A549 (cell line): ENCODE measurements at regions not wholly inside any gene's neighbourhood (a gene's known extent, or its start where the extent isn't known, plus 50 kb on each side); places are given as distances from the start of the nearest gene placed in this dataset.

ENCODE experiments used
- ATAC-seq, 2 experiments: fragments of 200-7000 bp in 1 of 2; fragments of >200 bp in 1 of 2; cut with Nextera tagmentation in 1 of 2; cut with Tn5 transposase in 1 of 2; 3 replicates each; pipeline versions ENCODE4 v1.8.0 to v1.9.1; 2018 to 2020; ENCODE audit warnings: mild to moderate bottlenecking in 1 of 2, moderate library complexity in 1 of 2
- CTCF ChIA-PET: fragments of 300-600 bp; sonication (Branson Sonifier 250); formaldehyde crosslinking; extraction: SDS; loops from one replicate; lab custom pipeline; 2021; ENCODE audit warnings: antibody characterized with exemption, inconsistent platforms; lab: Yijun Ruan, JAX
- POLR2A ChIA-PET: fragments of 350-600 bp; formaldehyde crosslinking; extraction: SDS; loops from one replicate; lab custom pipeline; 2021; ENCODE audit warnings: antibody characterized with exemption, inconsistent platforms; lab: Yijun Ruan, JAX
- DNase-seq, 2 experiments: peaks; one replicate each; pipeline versions ENCODE4 v3.0.0 to v3.0.0-alpha.2; 2011 to 2016; ENCODE audit warnings: low read depth in 1 of 2, low spot score in 1 of 2
- FAIRE-seq: peaks from 2 replicates; lab custom pipeline; 2011; peaks lifted over from hg19 to GRCh38; lab: Jason Lieb, UNC
- H3K27ac ChIP-seq, 2 experiments: fragments of >200 bp; sonication (Bioruptor Twin); formaldehyde crosslinking; 3 replicates each; pipeline ENCODE4 v1.5.1; 2016 to 2017
- H3K4me1 ChIP-seq: fragments of >200 bp; sonication (Bioruptor Twin); formaldehyde crosslinking; 3 replicates; pipeline ENCODE4 v1.6.1; 2016
- H3K4me2 ChIP-seq: fragments of >200 bp; sonication (Bioruptor Twin); formaldehyde crosslinking; 3 replicates; pipeline ENCODE4 v1.6.1; 2016
- H3K4me3 ChIP-seq: fragments of >200 bp; sonication (Bioruptor Twin); formaldehyde crosslinking; 3 replicates; pipeline ENCODE4 v1.5.1; 2016
- H3K9me3 ChIP-seq: fragments of >200 bp; sonication (Bioruptor Twin); formaldehyde crosslinking; 3 replicates; pipeline ENCODE4 v1.6.1; 2016
- ATOH8 ChIP-seq: fragments of 250-450 bp; sonication (Bioruptor Pico); IDR thresholded peaks from 2 replicates; pipeline ENCODE4 v1.5.0; 2020; ENCODE audit warnings: low read depth, mild to moderate bottlenecking, moderate library complexity
- CBX2 ChIP-seq: fragments of 200-600 bp; sonication (generic); IDR thresholded peaks from 2 replicates; pipeline ENCODE4 v1.6.1; 2016; ENCODE audit warnings: low read depth, mild to moderate bottlenecking, borderline replicate concordance
- CEBPB ChIP-seq, 2 experiments: fragments of >200 bp in 1 of 2; sonication (Bioruptor Twin) in 1 of 2; formaldehyde crosslinking in 1 of 2; IDR thresholded peaks; 2 replicates each; pipeline ENCODE4 v1.6.1; 2012 to 2016
- CHD4 ChIP-seq: fragments of 200-600 bp; sonication (generic); IDR thresholded peaks from 2 replicates; pipeline ENCODE4 v1.6.1; 2016; ENCODE audit warnings: antibody characterized with exemption, mild to moderate bottlenecking, borderline replicate concordance
- CTCF ChIP-seq: fragments of >200 bp; sonication (Bioruptor Twin); formaldehyde crosslinking; IDR thresholded peaks from 3 replicates; pipeline ENCODE4 v1.5.1; 2016
- FOXS1 ChIP-seq: fragments of 250-450 bp; sonication (Bioruptor Pico); IDR thresholded peaks from 2 replicates; pipeline ENCODE4 v1.5.0; 2020; ENCODE audit warnings: mild to moderate bottlenecking, moderate library complexity
- GATA3 ChIP-seq: IDR thresholded peaks from 2 replicates; pipeline ENCODE4 v1.6.1; 2012; ENCODE audit warnings: borderline replicate concordance
- HDAC2 ChIP-seq: fragments of 200-600 bp; sonication (generic); IDR thresholded peaks from 2 replicates; pipeline ENCODE4 v1.6.1; 2016
- HES2 ChIP-seq: fragments of >200 bp; sonication (Bioruptor Twin); formaldehyde crosslinking; IDR thresholded peaks from 2 replicates; pipeline ENCODE4 v1.6.1; 2016
- HOXA7 ChIP-seq: fragments of 250-450 bp; sonication (Bioruptor Pico); IDR thresholded peaks from 2 replicates; pipeline ENCODE4 v1.5.0; 2020; ENCODE audit warnings: mild to moderate bottlenecking, moderate library complexity
- HOXB5 ChIP-seq: fragments of 250-450 bp; sonication (Bioruptor Pico); IDR thresholded peaks from 2 replicates; pipeline ENCODE4 v1.5.0; 2020; ENCODE audit warnings: mild to moderate bottlenecking, moderate library complexity
- JUN ChIP-seq, 2 experiments: fragments of >200 bp; sonication (Bioruptor Twin); formaldehyde crosslinking; IDR thresholded peaks; 2 replicates in 1 of 2; 3 replicates in 1 of 2; pipeline ENCODE4 v1.6.1; 2016 to 2017
- MAFK ChIP-seq: fragments of 450-650 bp; IDR thresholded peaks from 2 replicates; pipeline ENCODE4 v1.6.1; 2014; ENCODE audit not compliant: partially characterized antibody
- MAZ ChIP-seq: fragments of 150-350 bp; IDR thresholded peaks from 2 replicates; pipeline ENCODE4 v1.6.1; 2014; ENCODE audit warnings: antibody characterized with exemption, low read depth, low read length, borderline replicate concordance
- MYC ChIP-seq: IDR thresholded peaks from 2 replicates; pipeline ENCODE4 v1.6.1; 2012; ENCODE audit warnings: mild to moderate bottlenecking, inconsistent platforms, low read length, improper control_type of control experiment, borderline replicate concordance
- NPAS2 ChIP-seq: fragments of 250-450 bp; sonication (Bioruptor Pico); IDR thresholded peaks from 2 replicates; pipeline ENCODE4 v1.8.0; 2022; ENCODE audit warnings: mild to moderate bottlenecking, moderate library complexity, borderline replicate concordance
- NR3C1 ChIP-seq: fragments of >200 bp; sonication (Bioruptor Twin); formaldehyde crosslinking; IDR thresholded peaks from 3 replicates; pipeline ENCODE4 v1.6.1; 2017
- PHF8 ChIP-seq: fragments of 200-600 bp; sonication (generic); IDR thresholded peaks from 2 replicates; pipeline ENCODE4 v1.6.1; 2016; ENCODE audit warnings: low read depth, mild to moderate bottlenecking, antibody characterized with exemption, moderate library complexity, borderline replicate concordance
- RAD21 ChIP-seq, 2 experiments: fragments of >200 bp in 1 of 2; sonication (Bioruptor Twin) in 1 of 2; formaldehyde crosslinking in 1 of 2; IDR thresholded peaks in 1 of 2; conservative IDR thresholded peaks in 1 of 2; 2 replicates in 1 of 2; 3 replicates in 1 of 2; pipeline ENCODE4 v1.6.1; 2012 to 2018; ENCODE audit warnings: inconsistent platforms in 1 of 2
- RFX5 ChIP-seq: fragments of 450-650 bp; IDR thresholded peaks from 2 replicates; pipeline ENCODE4 v1.7.1; 2014; ENCODE audit warnings: antibody characterized with exemption, mild to moderate bottlenecking, moderate library complexity
- RNF2 ChIP-seq: fragments of 200-600 bp; sonication (generic); IDR thresholded peaks from 2 replicates; pipeline ENCODE4 v1.6.1; 2016; ENCODE audit warnings: low read depth, mild to moderate bottlenecking, antibody characterized with exemption, moderate library complexity, borderline replicate concordance
- SMC3 ChIP-seq: fragments of >200 bp; sonication (Bioruptor Twin); formaldehyde crosslinking; IDR thresholded peaks from 3 replicates; pipeline ENCODE4 v1.6.1; 2018; ENCODE audit warnings: inconsistent platforms
- SREBF2 ChIP-seq: fragments of 450-650 bp; IDR thresholded peaks from 2 replicates; pipeline ENCODE4 v1.6.1; 2014; ENCODE audit warnings: mild to moderate bottlenecking, moderate library complexity
- ZC3H11A ChIP-seq: fragments of 450-650 bp; IDR thresholded peaks from 2 replicates; pipeline ENCODE4 v1.6.1; 2014; ENCODE audit warnings: antibody characterized with exemption, mild to moderate bottlenecking
- ZFP36 ChIP-seq: fragments of 450-650 bp; IDR thresholded peaks from 2 replicates; pipeline ENCODE4 v1.6.1; 2014; ENCODE audit warnings: borderline replicate concordance; ENCODE audit not compliant: partially characterized antibody
- ZSCAN20 ChIP-seq: fragments of 250-450 bp; sonication (Bioruptor Pico); IDR thresholded peaks from 2 replicates; pipeline ENCODE4 v1.8.0; 2022; ENCODE audit warnings: mild to moderate bottlenecking, moderate library complexity
- WGBS: methylation state at CpG from one replicate; pipeline ENCODE4 v1.1.6; 2017; ENCODE audit errors: missing lambda C conversion rate; 5-methylcytosine and 5-hydroxymethylcytosine counted together

GRCh38 chr1:213380865-213381264 is 329.8 kb downstream of the RPS6KC1 start:
- WGBS, result 75% methylated on average over 10 of the region's 11 CpGs
- FAIRE-seq (no peak), DNase-seq (no peak), ATAC-seq (no peak)
- no peak for TF ChIP-seq ZFP36
- TF ChIP-seq GATA3, result no peak
- no peak for TF ChIP-seq HES2
- TF ChIP-seq MAFK, result no peak
- TF ChIP-seq MYC, result no peak
- no peak for TF ChIP-seq SMC3
- TF ChIP-seq CHD4, result no peak
- TF ChIP-seq CEBPB (IDR thresholded peaks at IDR 0.05), result no peak
- no peak for TF ChIP-seq MAZ
- no peak for TF ChIP-seq RFX5
- TF ChIP-seq HOXB5, result no peak
- ChIA-PET POLR2A (no interaction called here), CTCF (no interaction called here)
- H3K4me3 ChIP-seq, result no peak overlapping the region
- no peaks in the 10 kb centered on the region for H3K9me3 ChIP-seq
- H3K27ac ChIP-seq, result no peak overlapping the region
- no peaks in the 10 kb centered on the region for H3K4me1 ChIP-seq
- no peak overlapping the region for H3K4me2 ChIP-seq

GRCh38 chr1:213381572-213382084 is 330.6 kb downstream of the RPS6KC1 start:
- 25% methylated on average over 11 of the region's 17 CpGs for WGBS
- H3K4me1 ChIP-seq, result no peaks in the 10 kb centered on the region
- no peaks in the 10 kb centered on the region for H3K9me3 ChIP-seq
- H3K4me2 ChIP-seq, result peak overlapping the region; percentile 51
- TF ChIP-seq PHF8 (no peak), NR3C1 (no peak), HDAC2 (no peak), NPAS2 (no peak), HOXA7 (no peak), ATOH8 (no peak), RFX5 (no peak), SREBF2 (no peak), CTCF (no peak), RNF2 (no peak), MAZ (no peak), FOXS1 (CRISPR knock-in tag) (no peak), JUN (IDR thresholded peaks at IDR 0.05) (no peak)
- peak; percentile 26 to 47; a peak in 4 of 6 replicates for ATAC-seq
- DNase-seq, result no peak
- H3K4me3 ChIP-seq, result no peak overlapping the region
- no peak for FAIRE-seq
- no peak overlapping the region for H3K27ac ChIP-seq
- CTCF ChIA-PET, result interaction anchor here (0.7 kb wide), 1 partner anchor 11 kb away, joined by 3 read pairs; no protein-coding TSS in a partner anchor
- POLR2A ChIA-PET, result interaction anchor here (0.6 kb wide), 1 partner anchor 259 kb away, joined by 3 read pairs; no protein-coding TSS in a partner anchor

- ATAC-seq (no peak), FAIRE-seq (no peak), DNase-seq (no peak)
- Histone ChIP-seq H3K9me3 (no peaks in the 10 kb centered on the region), H3K4me1 (no peaks in the 10 kb centered on the region)
- no peak for TF ChIP-seq RNF2
- TF ChIP-seq MYC, result no peak
- no peak for TF ChIP-seq CBX2
- TF ChIP-seq CHD4, result no peak
- TF ChIP-seq ZSCAN20 (CRISPR knock-in tag), result no peak
- TF ChIP-seq RAD21 (conservative IDR thresholded peaks at IDR 0.05 in 1 of 2, IDR thresholded peaks at IDR 0.05 in 1 of 2), result no peak
- no peak for TF ChIP-seq ZC3H11A
- TF ChIP-seq, all 56 proteins: peak for 0
- POLR2A ChIA-PET, result no interaction called here
- no peak overlapping the region for H3K27ac ChIP-seq
- CTCF ChIA-PET, result interaction anchor here (1.3 to 2.1 kb wide), 2 partner anchors 9 to 740 kb away, joined by 4 to 5 read pairs; no protein-coding TSS in a partner anchor
- H3K4me3 ChIP-seq, result no peak overlapping the region
- H3K4me2 ChIP-seq, result no peak overlapping the region
- WGBS, result 22% methylated on average over 3 of the region's 3 CpGs
Observed at GRCh38 chr1:213383465-213383864, 332.4 kb downstream of the RPS6KC1 start.
